Kidney (tissue), 13 donors: ENCODE measurements at regions not wholly inside any gene's neighbourhood (a gene's known extent, or its start where the extent isn't known, plus 50 kb on each side); places are given as distances from the start of the nearest gene placed in this dataset.
"Not testable (repeated sequence)": the region's sequence is repeated elsewhere in the genome, so short reads cannot be mapped to it uniquely, and the experiment has no call there.

Experiments used
- DNase-seq, 5 donors: peaks; one replicate each; pipeline ENCODE4 v3.0.0-alpha.2; 2013 to 2020
- FAIRE-seq: peaks from 2 replicates; lab custom pipeline; 2012; peaks lifted over from hg19 to GRCh38; lab: Jason Lieb, UNC
- H3K27ac ChIP-seq, 2 donors: one replicate each; pipeline ENCODE4 v1.7.0; 2013; ENCODE audit warnings: low read depth in 2 of 2, low read length in 2 of 2, inconsistent platforms in 1 of 2
- H3K27me3 ChIP-seq: one replicate; pipeline ENCODE4 v1.7.1; 2013; ENCODE audit warnings: low read length, inconsistent platforms; ENCODE audit not compliant: control insufficient read depth, insufficient read depth
- H3K36me3 ChIP-seq, 3 donors: one replicate each; pipeline versions ENCODE4 v1.7.0 to v1.7.1; 2013; ENCODE audit warnings: low read length in 3 of 3, control low read depth in 1 of 3, inconsistent platforms in 1 of 3; ENCODE audit not compliant: insufficient read depth in 3 of 3, control insufficient read depth in 2 of 3
- H3K4me1 ChIP-seq, 3 donors: one replicate each; pipeline versions ENCODE4 v1.7.0 to v1.7.1; 2013; ENCODE audit warnings: low read length in 3 of 3, inconsistent platforms in 1 of 3, low read depth in 1 of 3; ENCODE audit not compliant: control insufficient read depth in 2 of 3, insufficient read depth in 2 of 3
- H3K4me3 ChIP-seq, 3 donors: one replicate each; pipeline versions ENCODE4 v1.7.0 to v1.8.1; 2013; ENCODE audit warnings: low read length in 3 of 3, control low read depth in 1 of 3, inconsistent platforms in 1 of 3
- H3K9ac ChIP-seq, 3 donors: one replicate each; pipeline versions ENCODE4 v1.7.0 to v1.7.1; 2013; ENCODE audit warnings: low read length in 3 of 3, control low read depth in 1 of 3, inconsistent platforms in 1 of 3
- H3K9me3 ChIP-seq, 3 donors: one replicate each; pipeline versions ENCODE4 v1.7.0 to v1.7.1; 2013; ENCODE audit warnings: low read length in 3 of 3, control low read depth in 1 of 3, inconsistent platforms in 1 of 3; ENCODE audit not compliant: control insufficient read depth in 2 of 3, insufficient read depth in 1 of 3
- intact Hi-C: fragments of 100-400 bp; cut with DNase I; formaldehyde crosslinking; loops from one replicate; pipeline ENCODE4 v1.11.1; 2022
- TF ChIP-seq, protein P1 (sequence below): IDR thresholded peaks from 3 replicates; pipeline ENCODE4 v1.5.1; 2012; ENCODE audit warnings: mild to moderate bottlenecking, moderate library complexity, borderline replicate concordance; ENCODE audit not compliant: insufficient read depth; ENCODE audit errors: extremely low read depth
- donor health status: control.
- donor health status: control.
- donor health status: control.
- donor health status: control.
- donor health status: control.
- donor health status: DM: yes; HTN: yes; CAD: no.
- donor health status: Normal renal cell carcinoma (clear cell type).

DNA sequence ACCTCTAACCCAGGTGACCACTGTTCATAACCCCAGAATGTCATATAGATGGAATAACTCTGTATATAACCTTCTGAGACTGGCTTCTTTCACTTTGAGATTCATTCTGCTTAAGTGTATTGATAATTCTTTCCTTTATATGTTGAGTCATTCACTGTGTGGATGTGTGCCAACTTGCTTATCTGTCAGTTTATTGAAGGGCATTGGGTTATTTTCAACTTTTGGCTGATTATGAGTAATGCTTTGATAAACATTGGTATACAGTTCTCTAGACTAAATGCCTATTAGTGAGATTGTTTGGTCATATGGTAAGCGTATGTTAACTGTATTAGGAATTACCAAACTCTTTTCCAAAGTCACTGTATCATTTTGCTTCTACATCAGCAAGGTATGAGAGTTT is 453.4 kb upstream of the SPTLC3 start:
- DNase-seq: no peak
- Histone ChIP-seq H3K9ac (no peak overlapping the region), H3K4me3 (no peak overlapping the region), H3K27ac (no peak overlapping the region), H3K9me3 (no peaks in the 10 kb centered on the region), H3K4me1 (no peaks in the 10 kb centered on the region), H3K36me3 (no peaks in the 10 kb centered on the region), H3K27me3 (no peaks in the 10 kb centered on the region)
- TF ChIP-seq, protein P1, sequence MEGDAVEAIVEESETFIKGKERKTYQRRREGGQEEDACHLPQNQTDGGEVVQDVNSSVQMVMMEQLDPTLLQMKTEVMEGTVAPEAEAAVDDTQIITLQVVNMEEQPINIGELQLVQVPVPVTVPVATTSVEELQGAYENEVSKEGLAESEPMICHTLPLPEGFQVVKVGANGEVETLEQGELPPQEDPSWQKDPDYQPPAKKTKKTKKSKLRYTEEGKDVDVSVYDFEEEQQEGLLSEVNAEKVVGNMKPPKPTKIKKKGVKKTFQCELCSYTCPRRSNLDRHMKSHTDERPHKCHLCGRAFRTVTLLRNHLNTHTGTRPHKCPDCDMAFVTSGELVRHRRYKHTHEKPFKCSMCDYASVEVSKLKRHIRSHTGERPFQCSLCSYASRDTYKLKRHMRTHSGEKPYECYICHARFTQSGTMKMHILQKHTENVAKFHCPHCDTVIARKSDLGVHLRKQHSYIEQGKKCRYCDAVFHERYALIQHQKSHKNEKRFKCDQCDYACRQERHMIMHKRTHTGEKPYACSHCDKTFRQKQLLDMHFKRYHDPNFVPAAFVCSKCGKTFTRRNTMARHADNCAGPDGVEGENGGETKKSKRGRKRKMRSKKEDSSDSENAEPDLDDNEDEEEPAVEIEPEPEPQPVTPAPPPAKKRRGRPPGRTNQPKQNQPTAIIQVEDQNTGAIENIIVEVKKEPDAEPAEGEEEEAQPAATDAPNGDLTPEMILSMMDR: no peak
- intact Hi-C loops: no loop called here
- no peak for FAIRE-seq

DNA sequence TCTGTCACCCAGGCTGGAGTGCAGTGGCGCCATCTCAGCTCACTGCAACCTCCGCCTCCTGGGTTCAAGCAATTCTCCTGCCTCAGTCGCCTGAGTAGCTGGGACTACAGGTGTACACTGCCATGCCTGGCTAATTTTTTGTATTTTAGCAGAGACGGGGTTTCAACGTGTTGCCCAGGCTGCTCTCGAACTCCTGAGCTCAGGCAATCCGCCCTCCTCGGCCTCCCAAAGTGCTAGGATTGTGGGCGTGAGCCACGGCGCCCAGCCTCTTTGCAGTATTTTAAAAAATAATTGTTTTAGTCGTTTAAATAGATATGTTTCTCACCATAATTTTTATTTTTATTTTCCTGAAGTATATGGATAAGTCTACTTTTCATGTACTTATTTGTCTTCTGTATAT is 452.9 kb upstream of the SPTLC3 start:
- H3K36me3 ChIP-seq, DNase-seq, FAIRE-seq, H3K27me3 ChIP-seq, intact Hi-C loops, H3K9ac ChIP-seq, H3K9me3 ChIP-seq, H3K4me1 ChIP-seq, H3K4me3 ChIP-seq, H3K27ac ChIP-seq: not testable (repeated sequence)

DNA sequence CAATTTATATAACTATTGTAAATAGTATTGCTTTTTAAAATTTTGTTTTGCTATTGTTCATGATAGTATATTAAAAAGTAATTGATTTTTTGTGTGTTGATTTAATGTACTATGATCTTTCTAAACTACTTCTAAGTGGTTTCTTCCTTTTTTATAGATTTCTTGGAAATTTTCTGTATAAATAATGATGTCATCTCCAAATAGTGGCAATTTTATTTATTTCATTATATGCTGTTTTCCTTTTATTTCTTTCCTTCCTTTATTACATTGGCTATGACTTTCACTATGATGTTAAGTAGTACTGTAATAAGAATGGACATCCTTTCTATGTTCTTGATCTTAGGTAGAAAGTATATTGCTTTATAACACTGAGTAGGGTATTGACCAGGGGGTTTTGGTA is 451.5 kb upstream of the SPTLC3 start:
- FAIRE-seq (peak; percentile 45), DNase-seq (no peak)
- Histone ChIP-seq H3K4me3 (no peak overlapping the region), H3K27ac (no peak overlapping the region), H3K36me3 (no peaks in the 10 kb centered on the region), H3K4me1 (no peaks in the 10 kb centered on the region), H3K27me3 (no peaks in the 10 kb centered on the region), H3K9ac (no peak overlapping the region), H3K9me3 (no peaks in the 10 kb centered on the region)
- intact Hi-C loops: no loop called here
- TF ChIP-seq, protein P1: no peak

DNA sequence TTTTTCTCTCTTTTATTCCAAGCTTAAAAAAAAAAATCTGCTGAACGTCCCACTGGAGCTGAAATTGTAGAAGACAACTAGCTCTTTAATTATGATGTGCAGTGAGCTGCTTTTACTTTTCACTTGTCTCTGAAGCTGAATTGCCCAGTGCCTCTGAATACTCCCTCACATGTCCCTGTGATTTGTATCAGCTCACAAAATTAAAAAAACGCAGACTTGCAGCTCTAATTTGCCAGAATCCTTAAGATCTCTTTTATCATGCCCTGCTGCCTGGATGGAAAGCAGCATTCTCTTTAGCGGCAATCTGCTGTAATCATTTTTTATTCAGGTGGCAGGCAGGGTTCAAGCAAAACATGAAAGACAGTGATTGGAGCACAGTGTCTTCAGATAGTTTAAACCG is 443.8 kb upstream of the SPTLC3 start:
- Histone ChIP-seq H3K4me1 (no peaks in the 10 kb centered on the region), H3K27me3 (no peaks in the 10 kb centered on the region), H3K27ac (no peak overlapping the region), H3K4me3 (no peak overlapping the region), H3K9ac (no peak overlapping the region), H3K36me3 (no peaks in the 10 kb centered on the region), H3K9me3 (no peaks in the 10 kb centered on the region)
- intact Hi-C loops: no loop called here
- no peak for FAIRE-seq
- peak in 1 of 5 donors; percentile 15 for DNase-seq
- TF ChIP-seq, protein P1: no peak
